ENCODE measurements at regions not wholly inside any gene's neighbourhood (a gene's known extent, or its start where the extent isn't known, plus 50 kb on each side); places are given as distances from the start of the nearest gene placed in this dataset.
A peak's percentile ranks its signal among the peaks of the same experiment; 100 is the strongest.

GRCh38 chr4:10276152-10276551, 159.6 kb upstream of the WDR1 start:
- DNase-seq (ENCODE audit: low spot score) (no peak), ATAC-seq (ENCODE audit: low FRiP score) (no peak)
- TF ChIP-seq CTCF (IDR thresholded peaks at IDR 0.05) = no peak

DNA sequence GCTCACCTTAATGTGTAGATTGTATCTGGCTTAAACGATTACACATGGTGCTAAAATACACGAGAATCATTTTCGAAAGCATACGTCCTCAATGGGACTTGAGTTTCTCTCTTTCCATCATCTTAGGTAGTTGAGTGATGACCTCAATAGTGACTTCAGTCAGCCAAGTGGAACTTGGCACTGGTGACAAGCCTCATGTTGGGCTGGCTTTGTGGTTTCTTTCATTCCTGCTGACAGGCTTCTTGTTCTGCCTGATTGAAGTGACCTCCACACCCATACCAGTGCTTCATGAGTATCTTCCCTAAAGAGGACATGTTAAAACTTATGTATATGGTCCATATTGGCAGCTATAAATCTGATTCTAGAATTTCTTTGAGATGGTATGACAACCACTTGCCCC, 159.1 kb upstream of the WDR1 start:
- DNase-seq (ENCODE audit: low spot score) (no peak), ATAC-seq (ENCODE audit: low FRiP score) (no peak)
- TF ChIP-seq CTCF (IDR thresholded peaks at IDR 0.05) = no peak

- DNase-seq (ENCODE audit: low spot score) (no peak), ATAC-seq (ENCODE audit: low FRiP score) (peak; percentile 72)
- no peak for TF ChIP-seq CTCF (IDR thresholded peaks at IDR 0.05)
Measured at GRCh38 chr4:10273030-10273429, 156.4 kb upstream of the WDR1 start.

GRCh38 chr4:10272511-10272910, 155.9 kb upstream of the WDR1 start:
- ATAC-seq (ENCODE audit: low FRiP score) = no peak
- DNase-seq (ENCODE audit: low spot score) = no peak
- no peak for TF ChIP-seq CTCF (IDR thresholded peaks at IDR 0.05)

DNA sequence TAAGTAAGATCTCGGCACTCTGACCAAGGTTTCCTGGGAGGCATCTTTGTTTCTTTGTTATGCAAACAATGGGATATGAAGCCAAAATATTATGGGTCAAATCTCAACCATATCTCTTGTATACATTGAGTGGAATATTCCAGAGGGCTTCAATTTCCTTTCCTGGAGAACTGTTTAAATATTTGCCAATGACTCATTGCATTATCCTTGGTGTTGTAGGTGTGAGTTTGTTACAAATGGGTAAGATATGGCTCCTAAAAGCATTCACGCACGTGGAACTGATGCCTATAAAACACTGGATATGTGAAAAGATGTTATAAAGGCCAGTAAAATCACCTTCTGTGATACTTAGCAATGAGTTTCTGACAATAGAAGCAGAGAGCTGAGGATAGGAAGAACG, 150.5 kb upstream of the WDR1 start:
- ATAC-seq (ENCODE audit: low FRiP score) = no peak
- DNase-seq (ENCODE audit: low spot score) = no peak
- TF ChIP-seq CTCF (IDR thresholded peaks at IDR 0.05) = no peak

DNA sequence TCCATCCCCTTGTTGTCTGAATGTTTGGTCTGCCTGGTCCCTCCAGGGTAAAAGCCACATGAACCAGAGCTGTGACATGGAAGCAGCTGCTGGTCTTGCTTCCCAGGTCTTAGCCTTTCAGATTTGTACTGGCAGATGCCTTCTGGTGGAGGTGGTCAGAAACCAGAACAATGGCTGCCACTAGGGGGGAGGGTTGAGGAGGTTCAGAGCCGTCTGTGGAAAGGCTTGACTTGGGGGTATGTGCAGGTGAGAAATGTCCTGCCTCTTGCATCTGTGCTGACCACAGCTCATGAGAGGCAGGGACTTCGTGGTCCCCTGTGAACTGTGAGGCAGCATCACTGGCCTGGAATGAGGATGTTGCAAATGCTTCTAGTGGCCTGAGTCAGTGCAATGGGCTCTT, 144.2 kb upstream of the WDR1 start:
- DNase-seq (ENCODE audit: low spot score) (no peak), ATAC-seq (ENCODE audit: low FRiP score) (no peak)
- no peak for TF ChIP-seq CTCF (IDR thresholded peaks at IDR 0.05)

DNA sequence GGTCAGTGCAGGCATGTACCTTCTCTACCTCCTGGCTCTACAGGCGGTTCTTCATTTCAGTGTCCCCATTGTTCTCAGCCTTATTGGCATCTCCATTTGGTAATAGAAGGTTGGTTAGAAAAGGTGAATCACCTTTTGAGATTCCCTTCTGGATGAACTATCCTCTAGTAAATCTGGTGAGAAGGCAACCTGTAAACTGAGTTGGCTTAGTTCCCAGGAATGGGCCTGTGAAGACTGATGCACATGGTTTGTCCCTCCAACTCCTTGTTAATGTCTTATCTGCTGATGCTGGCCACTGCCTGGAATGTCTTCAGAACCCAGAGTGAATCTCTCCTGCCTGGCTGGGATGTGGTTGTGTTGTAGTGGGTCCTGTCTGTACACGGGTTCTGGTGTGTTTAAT, 143.4 kb upstream of the WDR1 start:
- DNase-seq (ENCODE audit: low spot score) (no peak), ATAC-seq (ENCODE audit: low FRiP score) (no peak)
- TF ChIP-seq CTCF (IDR thresholded peaks at IDR 0.05) = no peak

Data from omental fat pad (tissue), 3 donors.